ENCODE measurements at regions not wholly inside any gene's neighbourhood (a gene's known extent, or its start where the extent isn't known, plus 50 kb on each side); places are given as distances from the start of the nearest gene placed in this dataset.
"Not testable (repeated sequence)": the region's sequence is repeated elsewhere in the genome, so short reads cannot be mapped to it uniquely, and the experiment has no call there.

GRCh38 chr5:56375011-56375410 is 141.9 kb upstream of the ANKRD55 start:
- no peak for ATAC-seq

- not testable (repeated sequence) for ATAC-seq
Observed at GRCh38 chr5:56372491-56372890, 139.4 kb upstream of the ANKRD55 start.

GRCh38 chr5:56369361-56369811 is 136.3 kb upstream of the ANKRD55 start:
- no peak for ATAC-seq

GRCh38 chr5:56367748-56368147 is 134.6 kb upstream of the ANKRD55 start:
- ATAC-seq: no peak

- no peak for ATAC-seq
Observed at GRCh38 chr5:56366986-56367385, 133.9 kb upstream of the ANKRD55 start.

- no peak for ATAC-seq
Observed at GRCh38 chr5:56361398-56361797, 128.3 kb upstream of the ANKRD55 start.

GRCh38 chr5:56360816-56361215 is 127.7 kb upstream of the ANKRD55 start:
- no peak for ATAC-seq

GRCh38 chr5:56359809-56360685 is 126.9 kb upstream of the ANKRD55 start:
- ATAC-seq: no peak

- no peak for ATAC-seq
Observed at GRCh38 chr5:56358703-56359681, 125.9 kb upstream of the ANKRD55 start.

- no peak for ATAC-seq
Observed at GRCh38 chr5:56358046-56358445, 124.9 kb upstream of the ANKRD55 start.

GRCh38 chr5:56357426-56357825 is 124.3 kb upstream of the ANKRD55 start:
- no peak for ATAC-seq

GRCh38 chr5:56356836-56357160 is 123.7 kb upstream of the ANKRD55 start:
- ATAC-seq: no peak

GRCh38 chr5:56356121-56356835 is 123.1 kb upstream of the ANKRD55 start:
- ATAC-seq: no peak

- no peak for ATAC-seq
Observed at GRCh38 chr5:56354836-56355235, 121.7 kb upstream of the ANKRD55 start.

GRCh38 chr5:56352808-56353590 is 119.9 kb upstream of the ANKRD55 start:
- ATAC-seq: peak; percentile 47 to 61

GRCh38 chr5:56350597-56351170 is 117.6 kb upstream of the ANKRD55 start:
- ATAC-seq: peak in 1 of 2 donors; percentile 22

GRCh38 chr5:56350011-56350596 is 117.0 kb upstream of the ANKRD55 start:
- no peak for ATAC-seq

- no peak for ATAC-seq
Observed at GRCh38 chr5:56349461-56349860, 116.3 kb upstream of the ANKRD55 start.

GRCh38 chr5:56346741-56347535 is 113.8 kb upstream of the ANKRD55 start:
- no peak for ATAC-seq

- ATAC-seq: no peak
Observed at GRCh38 chr5:56346044-56346710, 113.0 kb upstream of the ANKRD55 start.

All from activated CD4-positive, CD25-positive, alpha-beta regulatory T cell treated with anti-CD3 and anti-CD28 coated beads, Interleukin-2, amount 50 U/mL, for 24 hours (primary cell).